ENCODE measurements at regions not wholly inside any gene's neighbourhood (a gene's known extent, or its start where the extent isn't known, plus 50 kb on each side); places are given as distances from the start of the nearest gene placed in this dataset.

- DNase-seq (ENCODE audit: low read depth) = no peak
Measured at GRCh38 chr18:46322941-46323340, 218.8 kb downstream of the HAUS1 start.

GRCh38 chr18:46324087-46324955 lies 220.1 kb downstream of the HAUS1 start:
- DNase-seq (ENCODE audit: low read depth) = no peak

- DNase-seq (ENCODE audit: low read depth) = no peak
Measured at GRCh38 chr18:46325895-46326294, 221.7 kb downstream of the HAUS1 start.

- DNase-seq (ENCODE audit: low read depth) = no peak
Measured at GRCh38 chr18:46329736-46330246, 225.6 kb downstream of the HAUS1 start.

GRCh38 chr18:46331316-46331715 lies 227.1 kb downstream of the HAUS1 start:
- DNase-seq (ENCODE audit: low read depth) = no peak

GRCh38 chr18:46332286-46332801 lies 228.2 kb downstream of the HAUS1 start:
- DNase-seq (ENCODE audit: low read depth) = no peak

GRCh38 chr18:46332921-46333341 lies 228.7 kb downstream of the HAUS1 start:
- no peak for DNase-seq (ENCODE audit: low read depth)

- no peak for DNase-seq (ENCODE audit: low read depth)
Measured at GRCh38 chr18:46333431-46334135, 229.4 kb downstream of the HAUS1 start.

- no peak for DNase-seq (ENCODE audit: low read depth)
Measured at GRCh38 chr18:46334868-46335281, 230.7 kb downstream of the HAUS1 start.

GRCh38 chr18:46335534-46336101 lies 231.4 kb downstream of the HAUS1 start:
- no peak for DNase-seq (ENCODE audit: low read depth)

- DNase-seq (ENCODE audit: low read depth) = no peak
Measured at GRCh38 chr18:46336278-46337111, 232.3 kb downstream of the HAUS1 start.

GRCh38 chr18:46337271-46337670 lies 233.1 kb downstream of the HAUS1 start:
- DNase-seq (ENCODE audit: low read depth) = no peak

GRCh38 chr18:46338205-46338604 lies 234.0 kb downstream of the HAUS1 start:
- no peak for DNase-seq (ENCODE audit: low read depth)

GRCh38 chr18:46338766-46339165 lies 234.6 kb downstream of the HAUS1 start:
- DNase-seq (ENCODE audit: low read depth) = no peak

- DNase-seq (ENCODE audit: low read depth) = no peak
Measured at GRCh38 chr18:46340716-46341115, 236.5 kb downstream of the HAUS1 start.

- DNase-seq (ENCODE audit: low read depth) = no peak
Measured at GRCh38 chr18:46341986-46342525, 237.9 kb downstream of the HAUS1 start.

- DNase-seq (ENCODE audit: low read depth) = no peak
Measured at GRCh38 chr18:46343456-46343855, 239.3 kb downstream of the HAUS1 start.

GRCh38 chr18:46343931-46344372 lies 239.8 kb downstream of the HAUS1 start:
- DNase-seq (ENCODE audit: low read depth) = no peak

- DNase-seq (ENCODE audit: low read depth) = no peak
Measured at GRCh38 chr18:46344416-46345180, 240.4 kb downstream of the HAUS1 start.

- DNase-seq (ENCODE audit: low read depth) = no peak
Measured at GRCh38 chr18:46345181-46345465, 240.9 kb downstream of the HAUS1 start.

- DNase-seq (ENCODE audit: low read depth) = no peak
Measured at GRCh38 chr18:46346213-46346612, 242.0 kb downstream of the HAUS1 start.

All from stimulated activated CD8-positive, alpha-beta memory T cell treated with anti-CD3 and anti-CD28 coated beads, Interleukin-4, amount 100 ng/mL, for 24 hours (primary cell).